GM12874 (cell line): ENCODE measurements at regions not wholly inside any gene's neighbourhood (a gene's known extent, or its start where the extent isn't known, plus 50 kb on each side); places are given as distances from the start of the nearest gene placed in this dataset.

Source experiments
- TF ChIP-seq, protein P1 (sequence below): IDR thresholded peaks from 2 replicates; pipeline ENCODE4 v1.5.1; 2011; ENCODE audit warnings: low read depth, mild to moderate bottlenecking, control low read depth, low read length, moderate library complexity; ENCODE audit not compliant: insufficient read depth

DNA sequence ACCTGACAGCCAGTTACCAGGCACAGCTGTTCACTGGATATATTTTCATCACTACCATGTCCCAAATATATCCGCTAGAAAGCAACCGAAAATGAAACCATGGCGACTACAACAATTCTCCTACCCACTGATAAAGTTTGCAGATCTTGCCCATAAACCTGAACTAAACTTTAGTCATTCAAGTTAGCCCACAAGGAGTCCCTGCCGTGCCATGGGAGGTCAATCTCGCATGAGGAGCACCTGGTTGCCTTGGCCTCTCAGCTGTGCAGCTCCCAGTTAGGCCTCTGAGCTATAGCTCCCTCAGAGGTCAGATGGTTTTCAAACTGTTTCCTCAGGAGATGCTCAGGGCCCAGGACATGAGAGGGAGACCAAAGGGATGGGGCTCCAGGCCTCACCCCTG, 211.1 kb upstream of the RNF32 start:
- TF ChIP-seq, protein P1, sequence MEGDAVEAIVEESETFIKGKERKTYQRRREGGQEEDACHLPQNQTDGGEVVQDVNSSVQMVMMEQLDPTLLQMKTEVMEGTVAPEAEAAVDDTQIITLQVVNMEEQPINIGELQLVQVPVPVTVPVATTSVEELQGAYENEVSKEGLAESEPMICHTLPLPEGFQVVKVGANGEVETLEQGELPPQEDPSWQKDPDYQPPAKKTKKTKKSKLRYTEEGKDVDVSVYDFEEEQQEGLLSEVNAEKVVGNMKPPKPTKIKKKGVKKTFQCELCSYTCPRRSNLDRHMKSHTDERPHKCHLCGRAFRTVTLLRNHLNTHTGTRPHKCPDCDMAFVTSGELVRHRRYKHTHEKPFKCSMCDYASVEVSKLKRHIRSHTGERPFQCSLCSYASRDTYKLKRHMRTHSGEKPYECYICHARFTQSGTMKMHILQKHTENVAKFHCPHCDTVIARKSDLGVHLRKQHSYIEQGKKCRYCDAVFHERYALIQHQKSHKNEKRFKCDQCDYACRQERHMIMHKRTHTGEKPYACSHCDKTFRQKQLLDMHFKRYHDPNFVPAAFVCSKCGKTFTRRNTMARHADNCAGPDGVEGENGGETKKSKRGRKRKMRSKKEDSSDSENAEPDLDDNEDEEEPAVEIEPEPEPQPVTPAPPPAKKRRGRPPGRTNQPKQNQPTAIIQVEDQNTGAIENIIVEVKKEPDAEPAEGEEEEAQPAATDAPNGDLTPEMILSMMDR: no peak

DNA sequence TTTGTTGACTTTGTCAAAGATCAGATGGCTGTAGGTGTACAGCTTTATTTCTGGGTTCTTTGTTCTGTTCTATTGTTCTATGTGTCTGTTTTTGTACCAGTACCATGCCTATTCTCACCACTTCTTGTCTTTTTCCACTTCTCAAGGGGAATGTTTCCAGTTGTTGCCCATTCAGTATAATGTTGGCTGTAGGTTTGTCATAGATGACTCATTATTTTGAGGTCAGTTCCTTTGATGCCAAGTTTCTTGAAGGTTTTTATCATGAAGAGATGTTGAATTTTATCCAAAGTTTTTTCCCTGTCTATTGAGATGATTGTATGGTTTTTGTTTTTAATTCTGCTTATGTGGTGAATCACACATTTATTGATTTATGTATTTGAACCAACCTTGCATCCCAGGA, 216.7 kb upstream of the RNF32 start:
- TF ChIP-seq, protein P1: no peak

DNA sequence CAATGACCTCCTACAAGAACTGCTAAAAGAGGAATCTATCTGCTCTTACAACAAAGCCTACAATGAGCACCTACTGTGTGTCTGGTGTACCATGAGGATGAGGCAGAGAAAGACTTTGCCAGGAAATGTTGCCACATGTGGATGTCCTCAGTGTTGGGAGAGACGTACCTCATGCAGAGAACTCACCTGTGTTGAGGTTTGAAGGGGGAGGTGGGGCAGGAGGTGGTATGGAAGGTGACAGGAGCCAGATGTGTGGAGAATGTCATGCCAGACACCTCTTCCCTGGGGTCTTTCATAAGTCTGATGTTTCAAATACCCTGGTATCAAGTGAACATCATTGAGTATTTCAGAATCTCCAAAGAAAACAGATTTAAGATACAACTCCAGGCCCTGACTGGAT, 220.1 kb upstream of the RNF32 start:
- TF ChIP-seq, protein P1: no peak

DNA sequence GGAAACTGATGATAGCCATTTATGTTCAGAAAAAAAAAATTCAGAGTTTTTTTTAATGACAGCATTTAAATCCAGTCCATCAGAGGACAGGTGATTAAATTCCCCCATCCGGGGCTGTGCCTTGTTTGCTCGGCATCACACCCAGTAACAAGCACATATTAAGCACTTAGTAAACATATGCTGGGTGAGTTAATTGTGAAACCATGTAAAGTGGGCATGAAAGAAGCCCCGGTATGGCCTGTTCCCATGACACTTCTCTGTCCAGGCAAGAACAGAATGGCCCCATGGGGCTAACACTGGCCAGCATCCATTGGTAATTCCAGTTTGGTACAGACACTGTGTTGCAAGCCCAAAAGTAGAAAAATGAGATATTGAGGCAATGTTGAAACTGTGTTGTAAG, 220.8 kb upstream of the RNF32 start:
- TF ChIP-seq, protein P1: no peak

DNA sequence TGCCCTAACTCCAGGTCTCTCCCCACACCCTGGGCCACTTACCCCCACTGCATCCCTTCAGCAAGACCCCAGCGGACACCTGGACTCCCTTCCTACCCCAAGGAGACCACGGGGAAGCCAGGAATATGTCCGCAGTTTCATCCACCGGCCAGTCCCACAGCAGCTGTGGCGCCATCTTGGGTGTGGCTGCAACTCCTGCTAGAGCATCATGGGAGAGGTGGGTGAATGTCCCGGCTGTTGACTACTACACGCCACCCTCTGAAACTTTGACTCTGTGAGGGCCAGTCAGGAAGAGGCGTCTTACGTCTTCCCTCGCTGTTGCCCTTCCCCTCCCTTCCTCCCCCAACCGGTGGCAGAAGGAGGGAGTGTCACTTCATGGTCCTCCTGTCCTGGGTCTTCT, 238.3 kb upstream of the RNF32 start:
- TF ChIP-seq, protein P1: no peak

DNA sequence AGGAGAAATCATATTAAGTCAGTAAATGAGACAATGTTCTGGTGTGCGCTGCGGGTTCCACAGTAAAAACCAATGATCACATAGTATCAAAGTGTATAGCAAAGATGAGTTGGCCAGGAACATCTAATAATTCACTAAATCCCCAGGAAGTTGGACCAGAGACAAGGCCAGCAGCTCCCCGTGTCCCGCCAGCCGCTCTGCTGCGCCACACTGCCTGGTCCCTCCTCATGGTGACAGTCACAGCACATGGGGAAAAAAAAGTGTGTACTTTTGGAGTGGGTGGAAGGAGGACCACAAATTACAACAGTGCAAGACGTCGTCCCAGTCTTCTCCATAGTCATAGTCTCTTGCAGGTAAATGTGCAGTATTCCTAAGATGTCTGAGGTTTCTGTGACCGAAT, 239.0 kb upstream of the RNF32 start:
- TF ChIP-seq, protein P1: no peak

DNA sequence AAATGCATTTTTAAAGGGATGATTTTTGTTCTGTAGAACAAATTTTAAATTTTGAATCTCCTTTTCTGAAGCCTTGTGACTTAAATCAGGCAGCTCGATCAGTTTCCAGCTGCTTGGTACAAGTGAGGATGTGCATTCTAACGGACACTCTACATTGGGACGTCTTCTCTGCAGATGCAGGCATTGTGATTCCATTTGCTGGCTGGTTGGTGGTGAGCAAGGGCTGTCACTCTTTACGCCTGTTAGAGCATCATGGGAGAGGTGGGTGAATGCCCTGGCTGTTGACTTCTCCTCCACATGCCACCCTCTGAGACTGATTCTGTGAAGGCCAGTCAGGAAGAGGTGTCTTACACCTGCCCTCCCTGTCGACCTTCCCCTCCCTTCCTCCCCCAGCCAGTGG, 240.5 kb upstream of the RNF32 start:
- TF ChIP-seq, protein P1: no peak

DNA sequence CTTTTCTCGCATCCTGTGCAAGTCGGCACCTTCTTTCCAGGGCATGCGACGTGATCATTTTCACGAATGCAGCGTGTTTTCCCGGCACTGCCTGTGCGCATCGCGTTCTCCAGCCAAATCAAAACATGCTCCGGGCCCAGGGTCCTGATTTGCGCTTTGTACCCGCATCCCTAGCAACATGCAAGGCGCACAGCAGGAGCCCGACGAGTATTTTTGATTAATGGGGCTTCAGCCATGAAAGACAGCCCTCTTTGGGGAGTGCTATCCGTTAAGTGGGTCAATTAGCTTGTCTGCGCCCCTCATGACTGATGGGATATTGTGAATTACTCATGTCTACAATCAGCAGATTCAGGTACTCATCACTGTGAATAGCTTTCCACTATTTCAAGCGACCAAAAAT, 243.3 kb upstream of the RNF32 start:
- TF ChIP-seq, protein P1: no peak
